Hepatic stellate cell (primary cell): ENCODE measurements at regions not wholly inside any gene's neighbourhood (a gene's known extent, or its start where the extent isn't known, plus 50 kb on each side); places are given as distances from the start of the nearest gene placed in this dataset.

Source experiments
- DNase-seq: peaks from one replicate; pipeline ENCODE4 v3.0.0; 2011; ENCODE audit warnings: low spot score

- DNase-seq = no peak
These were observed 496.2 kb downstream of the ARHGEF28 start for GRCh38 chr5:74122175-74122574.

- DNase-seq = no peak
These were observed 494.6 kb downstream of the ARHGEF28 start for GRCh38 chr5:74120585-74120984.

- no peak for DNase-seq
These were observed 492.1 kb downstream of the ARHGEF28 start for GRCh38 chr5:74118071-74118470.

GRCh38 chr5:74116984-74117383 lies 491.0 kb downstream of the ARHGEF28 start:
- no peak for DNase-seq

- no peak for DNase-seq
These were observed 490.3 kb downstream of the ARHGEF28 start for GRCh38 chr5:74116266-74116665.

- no peak for DNase-seq
These were observed 487.9 kb downstream of the ARHGEF28 start for GRCh38 chr5:74113927-74114326.

- DNase-seq = no peak
These were observed 487.2 kb downstream of the ARHGEF28 start for GRCh38 chr5:74113196-74113540.

- no peak for DNase-seq
These were observed 486.6 kb downstream of the ARHGEF28 start for GRCh38 chr5:74112372-74113195.

GRCh38 chr5:74111764-74112163 lies 485.8 kb downstream of the ARHGEF28 start:
- no peak for DNase-seq

- DNase-seq = no peak
These were observed 483.3 kb downstream of the ARHGEF28 start for GRCh38 chr5:74109344-74109743.

- DNase-seq = no peak
These were observed 481.9 kb downstream of the ARHGEF28 start for GRCh38 chr5:74107899-74108298.

- DNase-seq = no peak
These were observed 479.3 kb downstream of the ARHGEF28 start for GRCh38 chr5:74105126-74105780.

GRCh38 chr5:74103131-74104023 lies 477.4 kb downstream of the ARHGEF28 start:
- DNase-seq = no peak

- no peak for DNase-seq
These were observed 474.3 kb downstream of the ARHGEF28 start for GRCh38 chr5:74100268-74100665.

GRCh38 chr5:74099538-74100267 lies 473.7 kb downstream of the ARHGEF28 start:
- DNase-seq = no peak

GRCh38 chr5:74098941-74099340 lies 472.9 kb downstream of the ARHGEF28 start:
- DNase-seq = no peak

- DNase-seq = no peak
These were observed 472.5 kb downstream of the ARHGEF28 start for GRCh38 chr5:74098456-74098855.

GRCh38 chr5:74096325-74096724 lies 470.3 kb downstream of the ARHGEF28 start:
- no peak for DNase-seq

- DNase-seq = no peak
These were observed 469.9 kb downstream of the ARHGEF28 start for GRCh38 chr5:74095871-74096270.

GRCh38 chr5:74094782-74095108 lies 468.7 kb downstream of the ARHGEF28 start:
- DNase-seq = no peak

- DNase-seq = no peak
These were observed 468.2 kb downstream of the ARHGEF28 start for GRCh38 chr5:74094096-74094781.

GRCh38 chr5:74093561-74093960 lies 467.6 kb downstream of the ARHGEF28 start:
- DNase-seq = no peak
